IPS-18a (cell line): ENCODE measurements at regions not wholly inside any gene's neighbourhood (a gene's known extent, or its start where the extent isn't known, plus 50 kb on each side); places are given as distances from the start of the nearest gene placed in this dataset.

Experiments used
- H3K27ac ChIP-seq: one replicate; pipeline ENCODE4 v1.5.1; 2013; ENCODE audit warnings: low read length
- H3K27me3 ChIP-seq: one replicate; pipeline ENCODE4 v1.6.1; 2013; ENCODE audit warnings: mild to moderate bottlenecking, low read length; ENCODE audit not compliant: control insufficient read depth, insufficient read depth
- H3K36me3 ChIP-seq: one replicate; pipeline ENCODE4 v1.6.1; 2013; ENCODE audit warnings: low read depth, low read length; ENCODE audit not compliant: control insufficient read depth
- H3K4me1 ChIP-seq: one replicate; pipeline ENCODE4 v1.6.1; 2013; ENCODE audit warnings: low read depth, low read length; ENCODE audit not compliant: control insufficient read depth
- H3K4me3 ChIP-seq: one replicate; pipeline ENCODE4 v1.5.1; 2013; ENCODE audit warnings: low read length
- H3K9ac ChIP-seq: one replicate; pipeline ENCODE4 v1.6.1; 2013; ENCODE audit warnings: mild to moderate bottlenecking, low read length, moderate library complexity
- H3K9me3 ChIP-seq: one replicate; pipeline ENCODE4 v1.6.1; 2013; ENCODE audit warnings: low read depth, low read length; ENCODE audit not compliant: control insufficient read depth

DNA sequence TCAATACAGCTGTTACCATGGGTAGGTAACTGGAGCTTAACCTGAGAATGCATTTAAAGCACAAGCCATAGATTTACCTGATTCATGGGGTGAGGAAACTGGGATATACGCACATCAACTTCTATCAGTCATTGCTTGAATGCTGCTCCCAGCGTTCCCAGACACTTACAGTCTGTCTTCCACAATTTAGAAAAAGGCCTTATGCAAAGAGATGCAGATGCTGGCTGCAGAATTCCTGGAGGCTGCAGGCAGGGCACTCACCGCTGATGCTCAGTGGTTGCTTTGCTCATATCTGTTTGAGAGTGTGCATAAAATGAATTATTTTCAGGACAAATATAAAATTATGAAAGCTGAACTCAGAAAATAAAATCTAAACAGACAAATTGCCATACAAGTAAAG, 950.7 kb upstream of the PIK3C3 start:
- no peak overlapping the region for H3K27ac ChIP-seq
- no peaks in the 10 kb centered on the region for H3K36me3 ChIP-seq
- no peaks in the 10 kb centered on the region for H3K27me3 ChIP-seq
- H3K9me3 ChIP-seq = no peaks in the 10 kb centered on the region
- H3K4me1 ChIP-seq = no peaks in the 10 kb centered on the region
- no peak overlapping the region for H3K9ac ChIP-seq
- H3K4me3 ChIP-seq = no peak overlapping the region

DNA sequence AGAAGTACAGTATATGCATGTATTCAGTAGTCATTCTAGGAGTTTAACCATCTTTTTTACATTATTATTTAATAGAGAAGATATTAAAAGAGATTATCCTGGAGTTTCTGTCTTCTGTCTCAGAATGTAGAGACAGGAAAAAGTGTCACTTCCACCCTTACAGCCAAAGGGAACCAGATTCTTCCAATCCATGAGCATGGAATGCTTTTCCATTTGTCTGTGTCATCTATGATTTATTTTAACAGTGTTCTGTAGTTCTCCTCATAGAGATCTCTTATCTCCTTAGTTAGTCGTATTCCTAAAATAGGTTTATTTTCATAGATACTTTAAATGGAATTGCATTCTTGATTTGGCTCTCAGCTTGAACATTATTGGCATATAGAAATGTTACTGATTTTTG, 959.5 kb upstream of the PIK3C3 start:
- H3K36me3 ChIP-seq = no peaks in the 10 kb centered on the region
- no peaks in the 10 kb centered on the region for H3K9me3 ChIP-seq
- H3K4me3 ChIP-seq = no peak overlapping the region
- no peak overlapping the region for H3K27ac ChIP-seq
- H3K4me1 ChIP-seq = no peaks in the 10 kb centered on the region
- H3K27me3 ChIP-seq = no peaks in the 10 kb centered on the region
- H3K9ac ChIP-seq = no peak overlapping the region

DNA sequence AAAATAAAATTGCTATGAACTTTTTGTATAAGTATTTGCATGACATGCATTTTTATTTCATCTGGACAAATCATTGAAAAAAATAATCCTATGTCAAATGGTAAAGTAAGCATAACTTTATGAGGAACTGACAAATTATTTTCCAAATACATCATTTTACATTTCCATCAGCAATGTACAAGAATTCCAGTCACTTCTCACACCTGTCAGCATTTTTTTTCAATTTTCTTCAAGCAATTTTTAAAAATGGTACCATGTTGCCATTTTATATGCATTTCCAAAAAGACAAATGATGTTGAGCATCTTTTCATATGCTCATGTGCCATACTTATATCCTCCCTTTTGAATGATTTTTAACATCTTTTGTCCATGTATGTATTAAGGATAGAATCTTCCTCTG, 961.7 kb upstream of the PIK3C3 start:
- Histone ChIP-seq H3K4me1 (no peaks in the 10 kb centered on the region), H3K4me3 (no peak overlapping the region), H3K9ac (no peak overlapping the region), H3K9me3 (no peaks in the 10 kb centered on the region), H3K27me3 (no peaks in the 10 kb centered on the region), H3K36me3 (no peaks in the 10 kb centered on the region), H3K27ac (no peak overlapping the region)

DNA sequence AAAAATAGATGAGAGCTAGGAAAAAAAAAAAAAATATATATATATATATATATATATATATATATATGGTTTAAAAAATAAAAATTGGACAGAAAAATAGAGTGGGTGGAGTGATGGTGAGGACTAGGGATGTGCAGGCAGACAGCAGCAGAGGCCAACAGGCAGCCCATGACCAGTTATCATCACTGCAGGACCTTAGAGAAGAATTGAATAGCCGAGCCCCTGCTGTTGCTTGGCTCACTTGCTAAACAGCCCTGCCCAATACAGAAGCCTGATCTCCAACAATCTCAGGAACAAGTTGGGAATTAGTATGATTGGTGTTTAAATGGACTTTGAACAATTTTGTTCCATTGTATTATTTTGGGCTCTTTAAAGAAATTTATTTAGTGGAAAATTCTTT, 967.5 kb upstream of the PIK3C3 start:
- H3K36me3 ChIP-seq = no peaks in the 10 kb centered on the region
- no peaks in the 10 kb centered on the region for H3K4me1 ChIP-seq
- no peaks in the 10 kb centered on the region for H3K27me3 ChIP-seq
- H3K27ac ChIP-seq = no peak overlapping the region
- H3K9ac ChIP-seq = no peak overlapping the region
- no peak overlapping the region for H3K4me3 ChIP-seq
- H3K9me3 ChIP-seq = no peaks in the 10 kb centered on the region

DNA sequence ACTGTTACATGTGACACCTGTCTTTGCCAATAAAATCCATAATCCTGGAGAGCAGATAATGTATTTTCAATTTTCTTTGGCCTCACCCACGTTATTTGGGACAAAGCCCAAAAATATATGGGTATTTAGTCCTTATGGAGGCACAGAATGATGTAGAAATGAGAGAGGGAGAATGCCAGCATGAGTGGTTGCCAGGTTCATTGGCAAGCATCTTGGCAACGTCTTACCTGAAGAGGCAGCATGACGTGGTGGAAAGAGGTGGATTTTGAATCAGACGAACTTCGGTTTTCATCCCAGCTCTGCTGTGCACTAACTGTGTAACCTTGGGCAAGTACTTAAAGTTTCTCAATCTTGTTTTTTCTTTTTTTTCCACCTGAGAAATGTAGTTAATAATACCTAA, 969.6 kb upstream of the PIK3C3 start:
- no peaks in the 10 kb centered on the region for H3K4me1 ChIP-seq
- H3K4me3 ChIP-seq = no peak overlapping the region
- H3K36me3 ChIP-seq = no peaks in the 10 kb centered on the region
- H3K27me3 ChIP-seq = no peaks in the 10 kb centered on the region
- H3K9me3 ChIP-seq = no peaks in the 10 kb centered on the region
- no peak overlapping the region for H3K9ac ChIP-seq
- H3K27ac ChIP-seq = no peak overlapping the region

DNA sequence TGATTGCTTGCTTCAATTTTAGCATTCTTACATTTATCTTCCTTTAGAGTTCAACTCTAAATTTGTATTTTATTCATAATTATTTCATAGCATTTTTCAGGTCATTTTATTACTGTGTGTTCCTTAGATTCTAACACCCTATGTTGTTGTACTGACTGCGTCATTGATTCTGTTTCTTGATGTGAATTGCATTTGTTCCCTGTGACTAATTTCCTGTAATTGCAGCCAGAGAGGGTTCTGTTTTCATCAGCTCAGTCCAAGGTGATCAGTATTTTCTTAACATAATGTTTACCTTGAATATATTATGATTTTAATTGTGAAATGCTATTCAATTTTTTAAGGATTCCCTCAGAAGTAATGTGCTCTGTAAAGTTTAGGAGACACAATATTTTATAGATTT, 970.2 kb upstream of the PIK3C3 start:
- H3K9me3 ChIP-seq = no peaks in the 10 kb centered on the region
- H3K9ac ChIP-seq = no peak overlapping the region
- no peak overlapping the region for H3K4me3 ChIP-seq
- H3K4me1 ChIP-seq = no peaks in the 10 kb centered on the region
- no peaks in the 10 kb centered on the region for H3K36me3 ChIP-seq
- H3K27me3 ChIP-seq = no peaks in the 10 kb centered on the region
- no peak overlapping the region for H3K27ac ChIP-seq

DNA sequence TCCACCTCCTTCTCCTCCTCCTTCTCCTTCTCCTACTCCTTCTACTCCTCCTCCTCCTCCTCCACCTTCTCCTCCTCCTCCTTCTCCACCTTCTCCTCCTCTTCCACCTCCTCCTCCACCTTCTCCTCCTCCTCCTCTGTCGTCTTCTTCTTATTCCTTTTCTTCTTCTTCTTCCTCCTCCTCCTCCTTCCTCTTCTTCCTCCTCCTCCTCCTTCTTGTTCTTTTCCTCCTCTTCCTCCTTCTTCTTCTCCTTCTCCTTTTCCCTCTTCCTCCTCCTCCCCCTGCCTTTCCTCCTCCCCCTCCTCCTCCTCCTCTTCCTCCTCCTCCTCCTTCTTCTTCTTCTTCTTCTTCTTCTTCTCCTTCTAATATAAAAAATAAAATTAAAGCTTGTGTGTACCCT, 971.2 kb upstream of the PIK3C3 start:
- Histone ChIP-seq H3K27me3 (no peaks in the 10 kb centered on the region), H3K36me3 (no peaks in the 10 kb centered on the region), H3K9me3 (no peaks in the 10 kb centered on the region), H3K27ac (no peak overlapping the region), H3K4me3 (no peak overlapping the region), H3K9ac (no peak overlapping the region), H3K4me1 (no peaks in the 10 kb centered on the region)

DNA sequence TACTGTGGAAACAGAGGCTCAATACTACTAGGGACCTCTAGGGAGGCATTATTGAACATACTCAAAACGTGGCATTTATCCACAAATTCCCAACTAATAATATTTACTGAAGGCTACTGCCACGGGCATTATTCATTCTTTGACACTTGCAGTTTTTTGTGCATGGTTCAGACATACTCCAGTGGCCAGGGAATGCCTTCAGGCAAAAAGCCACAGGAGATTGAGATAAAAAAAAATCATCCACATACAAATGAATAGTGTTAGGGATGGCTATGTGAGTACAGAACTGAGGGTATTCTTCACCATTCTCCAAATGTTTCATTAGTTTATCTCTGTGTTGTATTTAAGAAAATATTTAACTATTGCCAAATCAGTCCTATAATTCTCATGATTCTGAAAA, 974.9 kb upstream of the PIK3C3 start:
- Histone ChIP-seq H3K4me3 (no peak overlapping the region), H3K9ac (no peak overlapping the region), H3K9me3 (no peaks in the 10 kb centered on the region), H3K4me1 (no peaks in the 10 kb centered on the region), H3K27me3 (no peaks in the 10 kb centered on the region), H3K36me3 (no peaks in the 10 kb centered on the region), H3K27ac (no peak overlapping the region)

DNA sequence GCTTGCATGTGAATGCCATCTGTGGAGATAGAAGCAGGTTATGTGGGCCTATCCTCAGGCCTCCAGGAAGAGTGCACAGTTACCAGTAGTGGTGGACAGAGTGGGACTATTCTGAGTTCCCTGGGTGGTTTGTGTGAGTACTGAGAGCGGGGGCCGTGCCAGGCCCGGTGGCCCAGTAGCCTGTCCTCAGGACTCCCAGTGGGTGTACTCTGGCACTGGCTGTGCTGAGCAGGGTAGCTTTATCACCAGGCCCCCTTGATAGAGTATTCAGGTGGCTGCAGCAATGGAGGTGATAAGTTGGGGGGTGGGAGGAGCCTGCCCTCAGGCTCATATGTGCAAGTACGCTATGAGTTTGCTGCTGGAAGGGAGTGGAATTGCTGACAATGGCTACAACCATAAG, 979.0 kb upstream of the PIK3C3 start:
- no peaks in the 10 kb centered on the region for H3K4me1 ChIP-seq
- no peaks in the 10 kb centered on the region for H3K9me3 ChIP-seq
- no peak overlapping the region for H3K9ac ChIP-seq
- no peaks in the 10 kb centered on the region for H3K36me3 ChIP-seq
- H3K27me3 ChIP-seq = no peaks in the 10 kb centered on the region
- H3K4me3 ChIP-seq = no peak overlapping the region
- H3K27ac ChIP-seq = no peak overlapping the region

DNA sequence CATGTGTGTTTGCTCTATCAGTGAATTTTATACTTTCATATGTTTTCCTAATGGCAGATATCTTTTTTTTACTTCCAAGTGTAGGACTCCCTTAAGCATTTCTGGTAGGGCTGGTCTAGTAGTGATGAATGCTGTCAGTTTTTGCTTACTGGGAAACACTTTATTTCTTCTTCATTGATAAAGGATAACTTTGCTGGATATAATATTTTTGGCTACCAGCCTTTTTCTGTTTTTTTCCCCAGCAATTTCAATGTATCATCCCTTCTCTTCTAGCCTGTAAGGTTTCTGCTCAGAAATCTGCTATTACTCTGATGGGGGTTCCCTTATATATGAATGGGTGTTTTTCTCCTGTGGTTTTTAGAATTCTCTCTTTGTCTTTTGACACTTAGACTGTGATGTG, 980.6 kb upstream of the PIK3C3 start:
- Histone ChIP-seq H3K9ac (no peak overlapping the region), H3K4me3 (no peak overlapping the region), H3K27me3 (no peaks in the 10 kb centered on the region), H3K36me3 (no peaks in the 10 kb centered on the region), H3K4me1 (no peaks in the 10 kb centered on the region), H3K27ac (no peak overlapping the region), H3K9me3 (no peaks in the 10 kb centered on the region)

DNA sequence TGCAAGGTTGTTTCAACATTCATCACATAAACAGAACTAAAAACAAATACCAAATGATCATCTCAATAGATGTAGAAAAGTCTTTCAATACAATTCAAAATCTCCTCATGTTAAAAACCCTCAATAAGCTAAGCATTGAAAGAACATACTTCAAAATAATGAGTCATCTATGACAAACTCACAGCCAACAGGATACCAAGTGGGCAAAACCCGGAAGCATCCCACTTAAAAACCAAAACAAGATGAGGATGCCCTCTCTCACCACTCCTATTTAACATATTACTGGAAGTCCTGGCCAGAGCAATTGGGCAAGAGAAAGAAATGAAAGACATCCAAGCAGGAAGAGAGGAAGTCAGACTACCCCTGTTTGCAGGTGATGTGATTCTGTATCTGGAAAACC, 992.2 kb upstream of the PIK3C3 start:
- H3K9ac ChIP-seq = no peak overlapping the region

DNA sequence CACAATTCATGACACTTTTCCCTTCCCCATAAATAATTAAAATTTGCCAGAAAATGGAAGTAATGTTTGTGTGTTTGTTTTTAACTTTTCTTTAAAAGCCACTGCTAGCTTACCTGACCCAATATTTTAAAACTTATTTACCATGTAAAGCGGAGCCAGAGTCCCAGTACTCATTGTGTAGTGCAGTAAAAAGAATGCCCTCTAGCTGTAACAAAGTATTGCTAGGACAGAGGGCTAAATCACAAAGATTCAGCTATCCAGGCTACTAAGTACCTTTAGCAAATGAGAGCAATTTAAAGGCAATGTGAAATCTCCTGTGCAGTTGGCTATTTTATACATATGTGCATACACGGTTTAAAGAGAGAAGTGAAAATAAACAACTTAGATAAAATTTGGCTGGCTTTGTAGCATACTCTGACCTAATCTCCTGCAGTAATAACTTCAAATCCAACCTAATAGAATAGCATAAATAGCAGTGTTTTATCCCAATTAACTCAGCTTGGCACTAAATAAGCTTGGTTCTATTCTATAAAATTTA, 997.4 kb upstream of the PIK3C3 start:
- Histone ChIP-seq H3K4me1 (no peaks in the 10 kb centered on the region), H3K9me3 (no peaks in the 10 kb centered on the region), H3K9ac (no peak overlapping the region), H3K4me3 (no peak overlapping the region), H3K36me3 (no peaks in the 10 kb centered on the region), H3K27ac (no peak overlapping the region), H3K27me3 (no peaks in the 10 kb centered on the region)

More for the DNA sequence above, 992.2 kb upstream of the PIK3C3 start:
- Histone ChIP-seq H3K4me1 (no peaks in the 10 kb centered on the region), H3K4me3 (no peak overlapping the region), H3K9me3 (no peaks in the 10 kb centered on the region), H3K36me3 (no peaks in the 10 kb centered on the region), H3K27ac (no peak overlapping the region), H3K27me3 (no peaks in the 10 kb centered on the region)
